Thyroid gland (tissue), 4 donors: ENCODE measurements at regions not wholly inside any gene's neighbourhood (a gene's known extent, or its start where the extent isn't known, plus 50 kb on each side); places are given as distances from the start of the nearest gene placed in this dataset.

ENCODE experiments used
- CTCF ChIP-seq, 6 experiments: fragments of 200-600 bp in 3 of 6; fragments of 450-650 bp in 3 of 6; sonication (generic) in 3 of 6; IDR thresholded peaks; one replicate each; pipeline ENCODE4 v1.5.1; 2016 to 2019; ENCODE audit warnings: antibody characterized with exemption in 6 of 6, mild to moderate bottlenecking in 2 of 6, inconsistent platforms in 1 of 6, moderate library complexity in 1 of 6
- POLR2A ChIP-seq, 2 donors: fragments of 450-650 bp; IDR thresholded peaks; one replicate each; pipeline ENCODE4 v1.6.1; 2017; ENCODE audit warnings: antibody characterized with exemption in 2 of 2, mild to moderate bottlenecking in 2 of 2, moderate library complexity in 1 of 2

- TF ChIP-seq CTCF (IDR thresholded peaks at IDR 0.05) (no peak), POLR2A (IDR thresholded peaks at IDR 0.05) (no peak)
Observed at GRCh38 chr10:111204838-111205237, 128.0 kb downstream of the ADRA2A start.
